Left lung (tissue), 4 donors: ENCODE measurements at regions not wholly inside any gene's neighbourhood (a gene's known extent, or its start where the extent isn't known, plus 50 kb on each side); places are given as distances from the start of the nearest gene placed in this dataset.

Experiments used
- ATAC-seq: fragments of 200-7000 bp; cut with Tn5 transposase; one replicate; pipeline ENCODE4 v1.9.1; 2020; ENCODE audit warnings: moderate library complexity
- DNase-seq, 4 donors: peaks; one replicate each; pipeline ENCODE4 v3.0.0-alpha.2; 2013 to 2020
- H3K27ac ChIP-seq, 2 donors: fragments of 200-600 bp; sonication (generic) in 1 of 2; one replicate each; pipeline versions ENCODE4 v1.5.0 to v1.8.0; 2020 to 2021
- H3K27me3 ChIP-seq, 2 donors: fragments of 200-600 bp; sonication (generic) in 1 of 2; one replicate each; pipeline versions ENCODE4 v1.5.0 to v1.8.0; 2020 to 2021
- H3K36me3 ChIP-seq, 2 donors: fragments of 200-600 bp; sonication (generic) in 1 of 2; one replicate each; pipeline versions ENCODE4 v1.5.0 to v1.8.0; 2020 to 2021
- H3K4me1 ChIP-seq, 2 donors: fragments of 200-600 bp; one replicate each; pipeline ENCODE4 v1.8.0; 2021
- H3K4me3 ChIP-seq, 2 donors: fragments of 200-600 bp; sonication (generic) in 1 of 2; one replicate each; pipeline versions ENCODE4 v1.5.0 to v1.8.0; 2020 to 2021; ENCODE audit warnings: mild to moderate bottlenecking in 1 of 2
- H3K9me3 ChIP-seq, 2 donors: fragments of 200-600 bp; sonication (generic) in 1 of 2; one replicate each; pipeline versions ENCODE4 v1.5.0 to v1.8.0; 2020 to 2021
- CTCF ChIP-seq, 2 donors: fragments of 200-600 bp; sonication (generic) in 1 of 2; IDR thresholded peaks; one replicate each; pipeline versions ENCODE4 v1.5.0 to v1.8.0; 2021; ENCODE audit warnings: antibody characterized with exemption in 2 of 2
- intact Hi-C, 2 donors: fragments of 100-400 bp; cut with DNase I; formaldehyde crosslinking; loops; one replicate each; pipeline versions ENCODE4 v1.11.2 to v1.14.2; 2022
- donor health status: DM: no; HTN: yes; CAD: no.
- donor health status: DM: no; HTN: no; CAD: no.

- DNase-seq: peak in 3 of 4 donors; percentile 54 to 76 (median 73)
- no peaks in the 10 kb centered on the region for H3K4me1 ChIP-seq
- no peaks in the 10 kb centered on the region for H3K36me3 ChIP-seq
- ATAC-seq: peak; percentile 90
- H3K9me3 ChIP-seq: no peaks in the 10 kb centered on the region
- H3K27ac ChIP-seq: peak overlapping the region in 1 of 2 donors; percentile 21
- intact Hi-C loops: no loop called here
- no peak for TF ChIP-seq CTCF (IDR thresholded peaks at IDR 0.05)
- H3K4me3 ChIP-seq: no peak overlapping the region
- H3K27me3 ChIP-seq: no peaks in the 10 kb centered on the region
Observed at GRCh38 chr13:44155422-44156293, 218.0 kb upstream of the SERP2 start.

GRCh38 chr13:44156294-44156658 is 217.3 kb upstream of the SERP2 start:
- Histone ChIP-seq H3K27me3 (no peaks in the 10 kb centered on the region), H3K4me3 (no peak overlapping the region), H3K36me3 (no peaks in the 10 kb centered on the region), H3K4me1 (no peaks in the 10 kb centered on the region), H3K9me3 (no peaks in the 10 kb centered on the region), H3K27ac (no peak overlapping the region)
- intact Hi-C loops: no loop called here
- ATAC-seq (no peak), DNase-seq (no peak)
- TF ChIP-seq CTCF (IDR thresholded peaks at IDR 0.05): no peak

- Histone ChIP-seq H3K36me3 (no peaks in the 10 kb centered on the region), H3K9me3 (no peaks in the 10 kb centered on the region), H3K27me3 (no peaks in the 10 kb centered on the region), H3K4me1 (no peaks in the 10 kb centered on the region), H3K4me3 (no peak overlapping the region), H3K27ac (no peak overlapping the region)
- intact Hi-C loops: no loop called here
- no peak for TF ChIP-seq CTCF (IDR thresholded peaks at IDR 0.05)
- DNase-seq (no peak), ATAC-seq (no peak)
Observed at GRCh38 chr13:44157606-44158005, 216.0 kb upstream of the SERP2 start.

GRCh38 chr13:44158098-44158521 is 215.5 kb upstream of the SERP2 start:
- Histone ChIP-seq H3K4me3 (no peak overlapping the region), H3K27ac (no peak overlapping the region)
- no peak for ATAC-seq

More at GRCh38 chr13:44158098-44158521, 215.5 kb upstream of the SERP2 start:
- no peaks in the 10 kb centered on the region for H3K9me3 ChIP-seq
- no peaks in the 10 kb centered on the region for H3K36me3 ChIP-seq
- intact Hi-C loops: no loop called here
- TF ChIP-seq CTCF (IDR thresholded peaks at IDR 0.05): no peak
- no peaks in the 10 kb centered on the region for H3K4me1 ChIP-seq
- no peak for DNase-seq
- H3K27me3 ChIP-seq: no peaks in the 10 kb centered on the region
